ENCODE measurements at regions not wholly inside any gene's neighbourhood (a gene's known extent, or its start where the extent isn't known, plus 50 kb on each side); places are given as distances from the start of the nearest gene placed in this dataset.

- BruUV-seq (replicated peaks): no TSS peak
- TF ChIP-seq EZH2phosphoT487 (IDR thresholded peaks at IDR 0.05; ENCODE audit: borderline replicate concordance, low read depth, low read length) (no peak), CTCF (conservative IDR thresholded peaks at IDR 0.05; ENCODE audit: low read length) (no peak)
- intact Hi-C loops (cut with micrococcal nuclease; ENCODE audit: unreplicated experiment): no loop called here
- POLR2A ChIA-PET: no interaction called here
- no peak for DNase-seq (ENCODE audit: low spot score)
- no peak overlapping the region for H3K4me3 ChIP-seq (ENCODE audit: low read depth, low read length, poor library complexity, severe bottlenecking)
- H3K36me3 ChIP-seq (ENCODE audit: insufficient read depth, low read length): no peaks in the 10 kb centered on the region
- CTCF ChIA-PET (ENCODE audit: unreplicated experiment): no interaction called here
- no peak overlapping the region for H3K4me2 ChIP-seq (ENCODE audit: low read length)
- no peak overlapping the region for H3K27ac ChIP-seq (ENCODE audit: low read depth, low read length, poor library complexity, severe bottlenecking)
- no peaks in the 10 kb centered on the region for H3K9me3 ChIP-seq (ENCODE audit: low read length)
- no peak overlapping the region for H2AFZ ChIP-seq (ENCODE audit: low read length)
- H3K79me2 ChIP-seq (ENCODE audit: insufficient read depth, low read depth, low read length): no peaks in the 10 kb centered on the region
- no peaks in the 10 kb centered on the region for H4K20me1 ChIP-seq (ENCODE audit: insufficient read depth, low read length)
- no peaks in the 10 kb centered on the region for H3K9me2 ChIP-seq (ENCODE audit: insufficient read depth, low read length)
- no peaks in the 10 kb centered on the region for H3K4me1 ChIP-seq (ENCODE audit: insufficient read depth, low read length, poor library complexity, severe bottlenecking)
These were observed 72.3 kb upstream of the SP8 start for GRCh38 chr7:20858951-20859350.

- CTCF ChIA-PET (ENCODE audit: unreplicated experiment): no interaction called here
- POLR2A ChIA-PET: no interaction called here
These were observed 74.8 kb upstream of the SP8 start for GRCh38 chr7:20861468-20861867.

GRCh38 chr7:20862554-20862953, 75.9 kb upstream of the SP8 start:
- POLR2A ChIA-PET: no interaction called here
- Histone ChIP-seq H3K4me3 (ENCODE audit: low read depth, low read length, poor library complexity, severe bottlenecking) (no peak overlapping the region), H3K4me1 (ENCODE audit: insufficient read depth, low read length, poor library complexity, severe bottlenecking) (no peaks in the 10 kb centered on the region), H3K4me2 (ENCODE audit: low read length) (no peak overlapping the region), H3K36me3 (ENCODE audit: insufficient read depth, low read length) (no peaks in the 10 kb centered on the region), H3K9me2 (ENCODE audit: insufficient read depth, low read length) (no peaks in the 10 kb centered on the region), H2AFZ (ENCODE audit: low read length) (no peak overlapping the region), H3K79me2 (ENCODE audit: insufficient read depth, low read depth, low read length) (no peaks in the 10 kb centered on the region), H3K27ac (ENCODE audit: low read depth, low read length, poor library complexity, severe bottlenecking) (no peak overlapping the region), H4K20me1 (ENCODE audit: insufficient read depth, low read length) (no peaks in the 10 kb centered on the region), H3K9me3 (ENCODE audit: low read length) (no peaks in the 10 kb centered on the region)
- DNase-seq (ENCODE audit: low spot score): no peak
- TF ChIP-seq EZH2phosphoT487 (IDR thresholded peaks at IDR 0.05; ENCODE audit: borderline replicate concordance, low read depth, low read length) (no peak), CTCF (conservative IDR thresholded peaks at IDR 0.05; ENCODE audit: low read length) (no peak)
- CTCF ChIA-PET (ENCODE audit: unreplicated experiment): no interaction called here
- intact Hi-C loops (cut with micrococcal nuclease; ENCODE audit: unreplicated experiment): no loop called here
- no TSS peak for BruUV-seq (replicated peaks)

More at GRCh38 chr7:20861468-20861867, 74.8 kb upstream of the SP8 start:
- no peak for DNase-seq (ENCODE audit: low spot score)
- Histone ChIP-seq H3K27ac (ENCODE audit: low read depth, low read length, poor library complexity, severe bottlenecking) (no peak overlapping the region), H3K4me3 (ENCODE audit: low read depth, low read length, poor library complexity, severe bottlenecking) (no peak overlapping the region), H3K9me3 (ENCODE audit: low read length) (no peaks in the 10 kb centered on the region), H3K36me3 (ENCODE audit: insufficient read depth, low read length) (no peaks in the 10 kb centered on the region), H4K20me1 (ENCODE audit: insufficient read depth, low read length) (no peaks in the 10 kb centered on the region), H3K9me2 (ENCODE audit: insufficient read depth, low read length) (no peaks in the 10 kb centered on the region), H3K4me2 (ENCODE audit: low read length) (no peak overlapping the region), H3K79me2 (ENCODE audit: insufficient read depth, low read depth, low read length) (no peaks in the 10 kb centered on the region), H2AFZ (ENCODE audit: low read length) (no peak overlapping the region), H3K4me1 (ENCODE audit: insufficient read depth, low read length, poor library complexity, severe bottlenecking) (no peaks in the 10 kb centered on the region)
- no TSS peak for BruUV-seq (replicated peaks)
- intact Hi-C loops (cut with micrococcal nuclease; ENCODE audit: unreplicated experiment): no loop called here
- no peak for TF ChIP-seq CTCF (conservative IDR thresholded peaks at IDR 0.05; ENCODE audit: low read length)
- no peak for TF ChIP-seq EZH2phosphoT487 (IDR thresholded peaks at IDR 0.05; ENCODE audit: borderline replicate concordance, low read depth, low read length)

Data from OCI-LY7 (cell line).